ENCODE measurements at regions not wholly inside any gene's neighbourhood (a gene's known extent, or its start where the extent isn't known, plus 50 kb on each side); places are given as distances from the start of the nearest gene placed in this dataset.

DNA sequence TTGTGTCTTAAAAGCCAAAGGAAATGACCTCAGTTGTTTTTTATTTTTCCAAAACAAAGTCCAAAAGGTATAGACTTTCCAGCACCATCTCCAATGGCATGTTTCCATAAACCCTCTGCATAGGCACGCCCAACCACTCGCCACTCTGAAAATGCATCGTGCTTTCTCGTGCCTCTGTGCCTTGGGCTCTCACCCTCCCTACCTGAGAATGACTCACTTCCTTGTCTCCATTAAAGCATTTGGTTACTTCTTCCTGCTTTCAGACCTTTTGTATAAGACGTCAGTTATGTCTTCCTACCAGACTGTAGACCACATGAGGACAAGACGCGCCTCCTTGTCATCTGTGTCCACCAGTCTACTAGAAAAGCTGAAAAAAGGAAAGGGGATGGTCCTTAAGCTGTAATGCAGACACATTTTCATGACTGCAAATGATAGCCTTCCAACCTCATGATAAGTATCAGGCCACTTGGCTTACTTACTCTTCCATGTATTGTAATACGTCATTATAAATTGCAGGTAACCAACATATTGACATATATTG, 61.2 kb upstream of the CDYL start:
- POLR2A ChIA-PET (ENCODE audit: unreplicated experiment) = no interaction called here
- no TSS peak for BruUV-seq (replicated peaks)
- DNase-seq = peak; percentile 65
- Histone ChIP-seq H3K9me3 (ENCODE audit: low read length) (no peaks in the 10 kb centered on the region), H3F3A (ENCODE audit: low read length, unreplicated experiment) (no peaks in the 10 kb centered on the region), H3K27ac (ENCODE audit: low read length) (no peak overlapping the region), H3K4me1 (ENCODE audit: insufficient read depth, low read length) (peaks cover 11% of the 10 kb centered on the region), H3K4me3 (ENCODE audit: low read length) (no peak overlapping the region), H3K36me3 (ENCODE audit: low read depth, low read length) (no peaks in the 10 kb centered on the region), H3K9ac (ENCODE audit: low read length) (no peak overlapping the region), H3K4me2 (ENCODE audit: low read length) (no peak overlapping the region), H3K79me2 (ENCODE audit: low read length) (no peaks in the 10 kb centered on the region), H4K20me1 (ENCODE audit: low read length) (no peaks in the 10 kb centered on the region), H2AFZ (ENCODE audit: low read length) (peak overlapping the region; percentile 18; the same call in 1 of the 2 replicates), H3K27me3 (ENCODE audit: low read length) (no peaks in the 10 kb centered on the region), H3K9me2 (replicated peaks; ENCODE audit: low read length) (no peaks in the 10 kb centered on the region)
- intact Hi-C loops (cut with micrococcal nuclease) = no loop called here
- TF ChIP-seq EZH2phosphoT487 (IDR thresholded peaks at IDR 0.05; ENCODE audit: borderline replicate concordance, low read length) (no peak), EZH2 (IDR thresholded peaks at IDR 0.05; ENCODE audit: low read length, unreplicated experiment) (no peak)
- TF ChIP-seq, protein P1, sequence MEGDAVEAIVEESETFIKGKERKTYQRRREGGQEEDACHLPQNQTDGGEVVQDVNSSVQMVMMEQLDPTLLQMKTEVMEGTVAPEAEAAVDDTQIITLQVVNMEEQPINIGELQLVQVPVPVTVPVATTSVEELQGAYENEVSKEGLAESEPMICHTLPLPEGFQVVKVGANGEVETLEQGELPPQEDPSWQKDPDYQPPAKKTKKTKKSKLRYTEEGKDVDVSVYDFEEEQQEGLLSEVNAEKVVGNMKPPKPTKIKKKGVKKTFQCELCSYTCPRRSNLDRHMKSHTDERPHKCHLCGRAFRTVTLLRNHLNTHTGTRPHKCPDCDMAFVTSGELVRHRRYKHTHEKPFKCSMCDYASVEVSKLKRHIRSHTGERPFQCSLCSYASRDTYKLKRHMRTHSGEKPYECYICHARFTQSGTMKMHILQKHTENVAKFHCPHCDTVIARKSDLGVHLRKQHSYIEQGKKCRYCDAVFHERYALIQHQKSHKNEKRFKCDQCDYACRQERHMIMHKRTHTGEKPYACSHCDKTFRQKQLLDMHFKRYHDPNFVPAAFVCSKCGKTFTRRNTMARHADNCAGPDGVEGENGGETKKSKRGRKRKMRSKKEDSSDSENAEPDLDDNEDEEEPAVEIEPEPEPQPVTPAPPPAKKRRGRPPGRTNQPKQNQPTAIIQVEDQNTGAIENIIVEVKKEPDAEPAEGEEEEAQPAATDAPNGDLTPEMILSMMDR (conservative IDR thresholded peaks at IDR 0.05; ENCODE audit: low read depth, low read length) = no peak
- CTCF ChIA-PET = no interaction called here
- ATAC-seq = peak; percentile 86

DNA sequence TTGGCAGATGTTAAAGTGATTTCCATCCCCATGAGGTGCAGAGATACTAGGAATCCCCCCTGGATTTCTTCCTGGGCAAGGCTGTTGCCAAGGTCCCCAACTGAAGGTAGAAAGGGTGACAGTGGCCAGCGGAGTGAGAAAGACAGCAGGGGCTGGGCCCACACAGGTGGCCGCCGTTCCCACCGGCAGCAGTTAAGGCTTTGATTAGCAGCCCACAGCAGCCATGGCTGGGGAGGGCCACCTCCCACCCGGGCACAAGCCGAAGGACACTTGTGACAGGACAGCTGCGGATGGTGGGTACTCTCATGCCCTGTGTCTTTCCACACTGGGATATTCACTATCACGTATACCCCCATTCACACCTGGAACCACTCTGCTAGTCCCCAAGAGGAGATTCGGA, 63.9 kb upstream of the CDYL start:
- Histone ChIP-seq H3K4me3 (ENCODE audit: low read length) (no peak overlapping the region), H3F3A (ENCODE audit: low read length, unreplicated experiment) (no peaks in the 10 kb centered on the region), H4K20me1 (ENCODE audit: low read length) (no peaks in the 10 kb centered on the region), H3K4me2 (ENCODE audit: low read length) (no peak overlapping the region), H3K9me3 (ENCODE audit: low read length) (no peaks in the 10 kb centered on the region), H3K4me1 (ENCODE audit: insufficient read depth, low read length) (peaks cover 14% of the 10 kb centered on the region), H2AFZ (ENCODE audit: low read length) (no peak overlapping the region), H3K36me3 (ENCODE audit: low read depth, low read length) (no peaks in the 10 kb centered on the region), H3K9me2 (replicated peaks; ENCODE audit: low read length) (no peaks in the 10 kb centered on the region), H3K9ac (ENCODE audit: low read length) (no peak overlapping the region), H3K27ac (ENCODE audit: low read length) (no peak overlapping the region), H3K27me3 (ENCODE audit: low read length) (no peaks in the 10 kb centered on the region), H3K79me2 (ENCODE audit: low read length) (no peaks in the 10 kb centered on the region)
- ChIA-PET POLR2A (ENCODE audit: unreplicated experiment) (no interaction called here), CTCF (no interaction called here)
- intact Hi-C loops (cut with micrococcal nuclease) = no loop called here
- TF ChIP-seq EZH2phosphoT487 (IDR thresholded peaks at IDR 0.05; ENCODE audit: borderline replicate concordance, low read length) = no peak
- TF ChIP-seq, protein P1 (conservative IDR thresholded peaks at IDR 0.05; ENCODE audit: low read depth, low read length) = no peak
- TF ChIP-seq EZH2 (IDR thresholded peaks at IDR 0.05; ENCODE audit: low read length, unreplicated experiment) = no peak
- BruUV-seq (replicated peaks) = no TSS peak
- ATAC-seq (no peak), DNase-seq (no peak)

DNA sequence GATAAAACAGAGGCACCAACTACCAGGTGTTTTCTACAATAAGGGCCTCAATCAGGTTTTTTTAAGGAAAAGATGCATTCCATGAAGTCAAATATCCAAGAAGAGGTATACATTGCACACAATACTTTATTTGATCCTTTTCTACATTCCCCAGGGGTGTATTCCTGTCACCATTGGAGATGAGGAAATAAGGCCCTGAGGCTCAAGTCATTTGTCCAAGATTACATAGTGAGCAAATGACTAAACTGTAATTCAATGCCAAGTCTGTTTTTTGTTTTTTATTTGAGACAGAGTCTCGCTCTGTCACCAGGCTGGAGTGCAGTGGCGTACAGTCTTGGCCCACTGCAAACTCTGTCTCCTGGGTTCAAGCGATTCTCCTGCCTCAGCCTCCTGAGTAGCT, 69.2 kb upstream of the CDYL start:
- Histone ChIP-seq H3K4me1 (ENCODE audit: insufficient read depth, low read length) (peaks cover 12% of the 10 kb centered on the region), H2AFZ (ENCODE audit: low read length) (no peak overlapping the region), H3K4me2 (ENCODE audit: low read length) (peak overlapping the region; percentile 22; the same call in 1 of the 2 replicates), H3K9me2 (replicated peaks; ENCODE audit: low read length) (no peaks in the 10 kb centered on the region), H3K9ac (ENCODE audit: low read length) (no peak overlapping the region), H3F3A (ENCODE audit: low read length, unreplicated experiment) (no peaks in the 10 kb centered on the region), H3K27me3 (ENCODE audit: low read length) (no peaks in the 10 kb centered on the region), H3K79me2 (ENCODE audit: low read length) (no peaks in the 10 kb centered on the region), H3K27ac (ENCODE audit: low read length) (peak overlapping the region; percentile 56), H3K4me3 (ENCODE audit: low read length) (no peak overlapping the region), H3K9me3 (ENCODE audit: low read length) (no peaks in the 10 kb centered on the region), H4K20me1 (ENCODE audit: low read length) (no peaks in the 10 kb centered on the region), H3K36me3 (ENCODE audit: low read depth, low read length) (no peaks in the 10 kb centered on the region)
- DNase-seq (peak; percentile 92), ATAC-seq (peak; percentile 90)
- ChIA-PET POLR2A (ENCODE audit: unreplicated experiment) (no interaction called here), CTCF (no interaction called here)
- intact Hi-C loops (cut with micrococcal nuclease) = no loop called here
- TF ChIP-seq, protein P1 (conservative IDR thresholded peaks at IDR 0.05; ENCODE audit: low read depth, low read length) = no peak
- TF ChIP-seq EZH2 (IDR thresholded peaks at IDR 0.05; ENCODE audit: low read length, unreplicated experiment) (no peak), EZH2phosphoT487 (IDR thresholded peaks at IDR 0.05; ENCODE audit: borderline replicate concordance, low read length) (no peak)
- no TSS peak for BruUV-seq (replicated peaks)
